ENCODE measurements at regions not wholly inside any gene's neighbourhood (a gene's known extent, or its start where the extent isn't known, plus 50 kb on each side); places are given as distances from the start of the nearest gene placed in this dataset.
"Not testable (repeated sequence)": the region's sequence is repeated elsewhere in the genome, so short reads cannot be mapped to it uniquely, and the experiment has no call there.

DNA sequence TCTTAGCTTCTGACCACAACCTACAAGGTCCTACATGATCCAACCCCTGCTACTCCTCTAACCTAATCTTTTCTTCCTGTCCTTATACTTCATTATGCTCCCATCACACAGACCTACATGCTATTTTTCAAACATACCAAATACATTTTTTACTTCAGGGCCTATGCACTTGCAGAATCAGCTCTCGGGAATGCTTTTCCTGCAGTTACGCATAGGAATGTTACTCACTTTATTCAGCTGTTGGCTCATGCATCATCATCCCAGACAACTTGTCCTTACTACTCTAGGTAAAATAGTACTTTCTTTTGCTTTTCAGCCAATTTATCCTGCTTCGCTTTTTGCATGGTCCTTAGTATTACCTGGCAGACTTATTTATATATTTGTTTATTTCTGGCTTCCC is 105.6 kb downstream of the OXSM start:
- DNase-seq (ENCODE audit: low read depth): no peak

DNA sequence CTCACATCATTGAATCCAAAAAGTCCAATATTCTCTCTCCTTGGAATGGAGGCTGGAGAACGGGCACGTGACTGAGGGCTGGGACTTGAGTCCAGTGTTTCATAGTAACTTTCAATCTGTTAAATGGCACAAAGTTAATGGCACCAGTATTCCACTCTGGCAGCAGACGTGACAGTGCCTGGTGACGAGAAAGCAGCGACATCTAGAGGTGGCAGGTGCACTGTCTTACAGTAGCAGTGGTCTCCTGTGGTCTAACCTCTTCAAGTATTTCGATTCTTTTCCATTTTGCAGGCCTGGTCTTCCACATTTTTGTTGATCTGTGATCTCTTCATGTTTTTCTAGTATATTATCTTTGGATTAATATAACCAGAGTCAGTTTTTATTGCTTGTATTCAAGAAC is 107.1 kb downstream of the OXSM start:
- DNase-seq (ENCODE audit: low read depth): no peak

DNA sequence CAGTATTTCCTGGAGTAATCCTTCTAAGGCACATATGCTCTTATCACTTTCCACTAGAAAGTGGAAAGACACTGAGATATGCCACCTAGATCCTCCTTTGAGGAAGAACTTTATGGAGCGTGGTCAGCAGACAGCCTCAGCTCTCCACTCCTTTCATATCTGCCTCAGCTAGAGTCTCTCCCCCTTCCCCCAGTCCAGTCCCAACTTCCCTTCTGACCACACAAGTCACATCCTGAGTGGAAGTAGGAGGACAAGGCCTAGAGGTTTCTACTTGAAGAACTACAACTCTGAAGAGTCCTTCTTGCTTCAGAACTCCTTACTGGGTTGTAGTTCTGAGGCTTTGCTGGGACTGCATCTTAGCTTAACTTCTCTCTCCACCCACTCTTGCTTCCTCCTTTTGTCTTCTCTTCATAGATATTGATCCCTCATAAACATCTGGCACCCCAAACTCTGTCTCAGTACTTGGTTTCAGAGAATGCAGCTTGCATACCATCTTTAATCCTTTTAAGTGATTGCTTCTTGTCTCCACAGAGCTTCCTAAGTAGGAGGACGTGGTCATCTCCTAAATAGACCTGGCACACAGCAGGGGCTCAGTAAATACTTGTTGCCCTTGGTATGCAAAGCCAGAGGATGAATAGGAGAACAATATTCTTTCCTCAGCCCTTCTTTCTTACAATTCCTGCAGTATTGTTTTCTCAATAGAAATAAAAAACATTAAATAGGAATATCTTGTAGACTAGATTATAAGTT is 109.6 kb downstream of the OXSM start:
- no peak for DNase-seq (ENCODE audit: low read depth)

DNA sequence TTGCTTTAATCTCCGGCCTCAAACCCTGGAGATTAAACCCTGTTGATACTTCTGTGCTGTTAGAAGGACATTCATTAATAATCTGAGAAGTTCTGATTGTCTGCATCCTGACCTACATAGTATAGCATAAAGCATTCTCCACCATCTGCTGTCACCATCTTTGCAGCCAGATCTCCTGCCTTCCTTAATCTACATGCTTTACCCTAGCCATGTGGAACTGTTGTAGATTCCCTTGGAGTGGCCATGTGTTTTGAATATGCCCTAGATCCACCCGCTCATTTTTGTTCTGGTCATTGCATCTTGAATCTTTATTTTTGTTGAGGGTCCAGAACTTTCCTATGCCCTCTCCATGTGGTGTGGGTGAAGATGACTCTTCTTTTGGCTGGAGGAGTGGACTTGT is 110.3 kb downstream of the OXSM start:
- DNase-seq (ENCODE audit: low read depth): no peak

DNA sequence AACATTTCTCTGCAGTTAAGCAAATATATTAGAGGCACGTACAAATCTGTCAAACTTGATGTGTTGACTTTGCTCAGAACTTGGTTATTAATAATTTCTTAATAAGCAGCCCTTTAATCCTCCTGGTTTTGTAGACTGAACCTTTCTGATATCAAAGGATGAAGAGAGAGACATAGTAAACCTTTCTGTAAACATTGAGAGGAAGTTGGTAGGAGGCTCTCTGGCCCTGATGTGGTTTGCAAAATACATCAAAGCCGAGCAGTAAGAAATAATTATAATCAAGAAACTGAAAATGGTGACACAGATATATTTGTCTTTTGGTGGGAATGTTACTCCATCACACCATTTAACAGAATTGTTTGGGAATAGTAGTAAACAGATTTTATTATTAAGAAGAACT is 111.9 kb downstream of the OXSM start:
- peak; percentile 25 for DNase-seq (ENCODE audit: low read depth)

DNA sequence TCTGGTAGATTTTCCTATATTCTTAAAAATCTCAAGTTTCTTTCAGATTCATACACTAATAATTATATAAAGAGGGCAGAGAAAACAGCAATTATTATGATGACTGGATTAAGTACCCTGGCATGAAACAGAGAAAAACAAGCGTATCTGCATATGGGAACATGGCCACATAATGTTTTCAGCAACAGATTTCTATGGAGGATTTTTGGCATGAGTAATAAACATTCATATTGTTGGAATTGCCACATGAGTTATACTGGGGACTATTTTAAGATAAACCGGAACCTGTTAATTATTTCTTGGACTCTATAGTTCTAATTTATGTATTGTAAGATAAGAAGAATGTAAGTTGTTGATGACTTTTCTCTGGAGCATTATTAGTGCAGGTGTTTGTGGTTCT is 112.7 kb downstream of the OXSM start:
- no peak for DNase-seq (ENCODE audit: low read depth)

DNA sequence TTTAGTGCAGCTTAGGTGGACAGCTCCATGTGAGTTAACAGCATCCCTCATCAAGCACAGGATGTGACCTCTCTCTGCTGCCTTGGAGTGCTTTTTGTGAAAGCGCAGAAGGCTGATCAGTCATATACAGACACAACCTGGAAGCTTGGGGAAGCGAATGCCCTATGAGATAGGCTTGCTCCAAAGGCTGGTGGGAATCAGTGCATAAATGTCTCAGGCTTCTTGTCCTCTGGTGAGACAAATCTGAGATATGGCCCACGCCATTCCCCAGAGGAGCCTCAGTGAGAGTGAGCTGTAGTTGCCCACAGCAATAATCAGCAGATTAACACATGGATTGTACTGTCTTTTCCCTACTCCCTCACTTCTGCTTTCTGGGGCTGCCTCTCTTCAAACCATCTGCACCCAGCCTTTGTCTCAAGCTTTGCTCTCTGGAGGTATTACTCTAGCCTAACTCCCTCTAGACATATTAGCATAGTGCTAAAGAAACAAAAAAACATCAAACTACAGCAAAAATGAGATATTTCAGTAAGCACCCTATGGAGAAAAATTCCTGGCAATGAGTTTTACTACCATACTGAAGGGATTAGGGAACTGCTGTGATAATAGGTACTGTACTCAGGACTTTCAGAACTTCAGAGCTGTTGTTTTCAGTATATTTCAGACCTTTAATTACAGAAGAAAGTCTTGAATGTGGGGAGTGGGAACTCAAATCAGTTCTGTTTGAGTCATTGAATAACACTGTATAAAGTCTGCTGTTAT is 113.7 kb downstream of the OXSM start:
- DNase-seq (ENCODE audit: low read depth): no peak

DNA sequence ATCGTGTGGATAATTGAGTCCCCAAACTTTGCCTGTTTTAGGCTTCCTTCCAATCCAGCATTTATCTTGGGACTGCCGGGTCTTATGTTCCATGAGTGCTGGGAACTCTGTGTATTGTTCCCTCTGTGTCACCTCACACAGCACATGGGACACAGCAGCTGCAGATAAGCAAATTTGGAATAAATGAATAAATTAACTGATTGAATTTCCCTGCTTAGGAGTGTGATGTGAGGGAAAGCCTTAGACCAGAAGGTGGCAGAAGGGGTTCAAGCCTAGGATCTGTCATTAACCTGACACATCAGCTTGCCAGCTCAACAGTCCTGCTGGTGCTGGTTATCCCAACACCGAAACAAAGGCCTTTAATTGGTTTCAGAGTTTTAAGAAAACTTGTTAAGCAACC is 114.3 kb downstream of the OXSM start:
- no peak for DNase-seq (ENCODE audit: low read depth)

DNA sequence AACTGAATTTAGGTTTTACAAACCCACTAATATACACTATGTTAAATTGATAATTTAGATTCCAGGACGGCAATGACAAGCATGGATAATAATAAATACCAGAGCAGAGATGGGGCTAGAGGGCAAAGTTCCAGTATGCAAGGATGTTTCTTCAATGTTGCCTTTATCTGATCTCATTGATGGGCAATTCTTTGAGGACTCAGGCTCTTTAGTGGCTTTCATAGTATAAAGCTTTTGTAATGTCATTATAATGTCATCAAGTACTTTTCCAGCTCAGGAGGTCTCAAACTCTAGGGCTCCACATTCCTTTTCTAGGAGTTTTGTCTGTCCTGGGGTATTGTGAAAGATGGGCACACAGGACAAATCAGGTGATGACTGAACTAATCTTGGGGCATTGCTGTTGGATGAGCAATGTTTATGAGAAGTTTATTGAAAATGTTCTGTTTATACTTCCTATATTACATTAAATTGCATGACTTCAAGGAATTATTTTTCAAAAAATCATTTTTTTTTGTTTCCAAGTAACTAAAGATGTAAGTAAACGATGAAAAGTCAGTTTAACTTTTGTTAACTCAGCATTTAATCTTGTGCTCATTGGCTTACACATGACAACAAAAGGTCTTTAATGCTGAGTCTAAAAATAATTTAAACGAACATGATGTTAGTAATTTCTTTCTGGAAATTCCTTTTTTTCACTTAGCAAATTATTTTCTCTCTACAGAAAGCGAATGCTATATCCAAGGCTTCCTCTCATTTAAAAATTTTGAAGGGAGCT is 116.4 kb downstream of the OXSM start:
- no peak for DNase-seq (ENCODE audit: low read depth)

DNA sequence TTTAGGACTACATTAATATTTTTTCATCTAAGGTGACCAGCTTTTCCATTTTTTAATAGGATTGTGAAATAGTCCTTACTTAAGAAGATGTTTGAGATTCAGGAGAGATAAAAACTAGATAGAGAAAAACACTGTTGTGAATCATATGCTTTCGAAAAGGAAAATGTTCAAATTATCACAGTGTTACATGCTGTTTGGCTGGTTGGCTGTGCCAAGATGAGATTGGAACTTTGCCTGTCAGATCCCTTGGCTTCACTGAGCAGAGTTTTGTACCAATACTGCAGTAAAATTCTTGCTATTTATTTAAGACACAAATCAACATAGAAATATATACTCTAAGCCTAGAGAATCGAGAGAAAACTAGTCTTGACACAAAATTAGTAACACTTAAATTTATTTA is 117.2 kb downstream of the OXSM start:
- no peak for DNase-seq (ENCODE audit: low read depth)

DNA sequence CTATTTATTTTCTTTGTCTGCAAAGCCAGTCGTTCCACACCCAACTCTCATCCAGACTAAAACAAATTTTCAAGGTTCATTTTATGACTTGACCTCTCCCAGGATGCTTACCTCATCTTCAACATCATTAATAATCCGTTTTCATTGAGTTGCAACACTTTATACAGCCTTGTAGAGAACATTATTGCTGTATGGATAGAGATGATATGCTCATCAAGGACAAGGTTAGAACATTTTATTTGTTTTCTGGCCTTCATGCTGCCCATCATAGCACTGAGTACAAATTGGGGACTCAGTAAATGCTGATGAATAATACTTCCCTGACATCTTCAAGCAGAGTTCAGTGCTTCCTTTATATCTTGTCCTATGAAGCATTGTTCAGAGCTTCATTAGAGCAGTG is 120.2 kb downstream of the OXSM start:
- no peak for DNase-seq (ENCODE audit: low read depth)

DNA sequence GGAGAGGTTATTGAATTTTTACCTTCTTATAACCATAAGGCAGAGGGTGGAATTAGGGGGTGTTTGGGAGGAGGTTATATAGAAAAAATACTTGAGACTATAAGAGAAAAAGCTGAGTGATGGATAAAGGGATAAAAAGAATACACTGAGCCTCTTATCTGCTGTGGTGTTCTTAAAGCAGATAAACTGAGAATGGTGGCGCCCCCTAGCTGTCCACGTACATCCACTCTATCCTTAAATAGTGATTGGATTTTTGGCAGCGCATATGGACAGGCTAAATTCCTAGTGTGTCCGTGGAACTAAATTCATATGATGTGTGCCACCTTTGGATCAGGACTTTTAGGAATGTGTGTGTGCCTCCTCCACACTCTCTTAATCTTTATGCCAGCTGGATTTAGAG is 121.1 kb downstream of the OXSM start:
- peak; percentile 11 for DNase-seq (ENCODE audit: low read depth)

DNA sequence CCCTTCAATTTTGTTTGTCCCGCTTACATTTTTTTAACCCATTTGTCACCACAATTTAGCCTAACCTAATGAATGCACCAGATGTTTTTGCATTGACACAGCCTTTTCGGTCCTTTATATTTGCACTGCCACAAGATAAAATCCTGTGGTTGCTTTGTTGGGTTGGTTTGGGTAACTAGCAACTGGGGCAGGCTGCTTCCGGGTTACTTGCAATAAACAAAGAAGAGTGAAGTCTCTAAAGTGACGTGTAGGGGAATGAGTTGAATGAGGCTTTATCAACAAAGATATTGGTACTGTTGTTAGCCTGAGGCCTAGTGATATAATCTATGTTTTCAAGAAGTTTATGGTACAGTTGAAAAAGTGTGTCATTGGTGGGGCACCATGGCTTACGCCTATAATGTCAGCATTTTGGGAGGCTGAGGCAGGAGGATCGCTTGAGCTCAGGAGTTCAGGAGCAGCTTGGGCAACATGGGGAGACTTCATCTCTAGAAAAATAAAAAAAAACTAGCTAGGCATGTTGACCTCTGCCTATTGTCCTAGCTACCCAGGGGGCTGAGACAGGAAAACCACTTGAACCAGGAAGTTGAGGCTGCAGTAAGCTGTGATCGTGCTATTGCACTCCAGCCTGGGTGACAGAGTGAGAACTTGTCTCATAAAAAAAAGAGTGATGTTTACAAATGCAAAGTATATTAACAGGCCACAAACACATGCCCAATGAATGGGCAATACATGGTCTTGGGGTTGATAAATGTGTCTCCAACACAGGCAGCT is 121.8 kb downstream of the OXSM start:
- peak; percentile 19 for DNase-seq (ENCODE audit: low read depth)

DNA sequence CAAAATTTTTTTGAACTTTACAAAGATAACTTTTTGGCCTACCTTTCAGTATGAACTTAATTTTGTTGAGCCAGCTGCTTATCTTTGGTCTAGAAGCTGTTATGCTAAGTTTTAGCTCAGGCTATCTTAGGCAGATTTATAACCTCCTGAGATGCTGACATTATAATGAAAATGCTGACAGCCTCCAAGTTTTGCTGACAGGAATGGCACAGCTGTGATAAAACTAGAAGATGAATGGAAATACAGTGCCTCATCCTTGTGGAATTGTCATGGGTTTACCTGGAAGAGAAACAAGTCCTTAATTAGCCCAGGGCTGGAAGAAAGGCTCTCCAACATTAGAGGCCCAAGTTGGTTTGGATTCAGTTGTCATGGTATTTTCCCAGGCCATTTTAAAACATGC is 123.3 kb downstream of the OXSM start:
- DNase-seq (ENCODE audit: low read depth): no peak

DNA sequence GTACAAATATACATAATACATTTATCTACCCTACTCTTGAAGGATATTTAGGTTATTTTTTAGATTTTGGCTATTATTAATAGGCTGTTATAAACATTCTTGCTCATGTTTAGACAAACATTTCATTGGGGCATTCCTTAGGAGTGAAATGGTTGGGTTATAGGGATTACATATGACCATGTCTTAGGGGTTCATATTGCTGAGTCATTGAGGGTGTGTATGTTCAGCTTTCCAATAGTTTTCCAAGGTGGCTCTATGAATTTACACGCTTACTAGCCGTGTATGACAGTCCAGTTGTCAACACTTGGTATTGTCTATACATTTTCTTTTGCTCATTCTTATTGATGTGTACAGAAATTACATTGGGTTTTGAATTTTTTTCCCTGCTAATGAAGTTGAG is 125.8 kb downstream of the OXSM start:
- DNase-seq (ENCODE audit: low read depth): no peak

DNA sequence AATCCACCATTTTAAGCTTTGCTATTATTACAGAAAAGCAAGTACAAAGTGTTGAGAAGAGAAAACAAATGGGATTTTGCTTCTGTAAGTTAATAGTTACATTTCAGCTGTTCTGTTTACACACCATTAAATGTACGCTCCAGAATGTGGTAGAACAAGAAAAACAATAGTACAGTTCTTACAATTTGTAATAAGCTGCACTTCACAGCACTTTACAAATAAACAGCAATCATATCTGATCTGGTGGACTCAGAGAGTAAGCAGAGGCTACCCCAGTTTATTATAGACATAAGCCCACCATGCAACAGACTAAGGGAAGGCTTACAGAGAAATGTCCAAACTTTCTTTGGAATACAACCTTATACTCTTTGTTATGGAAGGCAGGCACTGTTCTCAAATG is 126.4 kb downstream of the OXSM start:
- DNase-seq (ENCODE audit: low read depth): no peak

DNA sequence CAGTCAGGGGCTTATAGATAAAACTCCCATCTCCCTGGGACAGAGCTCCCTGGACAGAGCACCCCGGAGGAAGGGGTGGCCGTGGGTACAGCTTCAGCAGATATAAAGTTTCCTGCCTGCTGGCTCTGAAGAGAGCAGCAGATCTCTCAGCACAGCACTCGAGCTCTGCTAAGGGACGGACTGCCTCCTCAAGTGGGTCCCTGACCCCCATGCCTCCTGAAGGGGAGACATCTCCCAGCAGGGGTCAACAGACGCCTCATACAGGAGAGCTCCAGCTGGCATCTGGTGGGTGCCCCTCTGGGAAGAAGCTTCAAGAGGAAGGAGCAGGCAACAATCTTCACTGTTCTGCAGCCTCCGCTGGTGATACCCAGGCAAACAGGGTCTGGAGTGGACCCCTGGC is 142.1 kb downstream of the OXSM start:
- DNase-seq (ENCODE audit: low read depth): not testable (repeated sequence)

DNA sequence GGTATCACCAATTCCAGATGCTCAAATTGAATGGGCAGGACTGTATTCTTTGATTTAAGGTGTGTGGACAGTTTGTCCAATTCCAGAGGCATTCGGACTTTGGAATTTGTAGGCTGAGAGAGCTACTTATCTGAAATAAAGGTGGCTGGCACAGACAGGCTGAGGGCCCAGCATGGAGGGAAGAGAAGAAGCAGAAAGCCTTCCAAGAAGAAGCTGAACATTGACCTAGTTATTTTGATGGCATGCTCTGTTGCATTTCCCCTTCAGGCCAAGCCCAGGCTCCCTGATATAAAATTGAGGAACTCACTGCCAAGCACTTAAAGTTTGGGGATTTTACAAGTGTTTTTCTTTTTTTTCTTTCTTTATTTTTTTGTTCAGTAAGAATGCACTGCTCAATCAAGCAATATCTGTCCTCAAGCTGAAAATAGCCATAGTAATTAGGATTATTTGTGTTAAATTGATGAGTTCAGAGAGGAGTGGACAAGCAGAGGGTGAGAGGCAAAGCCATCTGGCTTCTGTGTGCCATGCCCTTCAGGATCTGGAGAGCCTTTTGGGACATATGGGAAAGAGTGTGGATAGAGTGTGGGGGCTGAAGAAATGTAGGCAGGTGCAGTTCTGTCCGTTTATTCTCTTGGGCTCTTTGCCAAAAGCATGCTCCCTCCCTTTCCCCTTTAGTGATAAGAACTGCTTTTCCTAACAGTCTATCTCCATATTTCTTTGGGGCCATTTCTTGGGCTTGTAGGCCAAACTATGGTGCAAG is 148.9 kb downstream of the OXSM start:
- no peak for DNase-seq (ENCODE audit: low read depth)

DNA sequence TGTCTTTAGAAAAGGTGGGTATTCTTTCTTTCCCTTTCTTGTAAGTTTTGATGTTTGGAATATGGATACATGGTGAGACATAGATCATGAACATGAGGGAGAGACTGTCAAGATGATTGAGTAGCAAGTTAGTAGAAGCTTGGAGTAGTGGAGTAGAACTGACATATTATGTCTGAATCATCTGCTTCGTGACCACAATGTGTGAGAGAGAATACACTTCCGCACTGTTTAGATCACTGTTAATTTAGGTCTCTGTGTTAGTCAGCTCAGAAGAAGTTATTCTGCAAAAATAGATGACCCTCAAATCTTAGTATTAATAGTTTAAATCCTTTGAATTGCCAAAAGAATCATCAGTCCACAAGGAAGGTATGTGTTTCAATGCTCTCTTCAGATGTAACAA is 151.0 kb downstream of the OXSM start:
- DNase-seq (ENCODE audit: low read depth): no peak

DNA sequence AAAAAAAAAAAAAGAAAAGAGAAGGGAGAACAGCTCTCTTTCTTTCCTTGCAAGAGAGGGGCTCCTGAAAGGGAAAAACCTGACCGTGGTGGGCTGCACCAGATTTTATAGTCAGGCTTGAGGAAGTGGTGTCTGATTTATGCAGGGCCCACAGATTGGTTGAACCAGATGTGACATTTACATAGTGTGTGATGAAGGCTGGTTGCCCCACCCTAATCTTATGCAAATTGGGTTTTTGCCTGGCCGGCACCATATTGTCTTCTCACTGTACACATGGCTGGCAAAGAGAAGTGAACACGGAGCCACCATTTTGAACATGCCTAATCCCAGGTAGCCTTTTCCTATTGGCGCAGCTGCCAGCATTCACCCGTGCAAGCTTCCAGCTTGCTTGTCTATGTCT is 154.4 kb downstream of the OXSM start:
- DNase-seq (ENCODE audit: low read depth): no peak

DNA sequence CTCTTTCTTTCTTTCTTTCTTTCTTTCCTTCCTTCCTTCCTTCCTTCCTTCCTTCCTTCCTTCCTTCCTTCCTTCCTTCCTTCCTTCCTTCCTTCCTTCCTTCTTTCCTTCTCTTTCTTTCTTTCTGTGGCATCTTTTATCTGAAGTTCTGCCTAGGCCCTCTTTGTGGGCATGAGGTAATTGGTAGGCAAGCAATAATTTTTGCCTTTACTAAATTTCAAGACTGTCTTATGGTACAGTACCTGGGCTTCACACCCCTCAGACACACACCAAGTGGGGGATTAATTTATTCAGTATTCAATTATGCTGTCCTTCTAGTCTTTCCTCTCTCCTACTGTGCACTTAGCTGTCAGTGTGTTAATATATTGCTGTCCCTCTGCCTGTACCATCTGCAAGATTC is 155.5 kb downstream of the OXSM start:
- no peak for DNase-seq (ENCODE audit: low read depth)
